NCI-H1417 treated with DMSO at 0.1 percent for 48 hours (cell line): ENCODE measurements at regions not wholly inside any gene's neighbourhood (a gene's known extent, or its start where the extent isn't known, plus 50 kb on each side); places are given as distances from the start of the nearest gene placed in this dataset.
"Not testable (repeated sequence)": the region's sequence is repeated elsewhere in the genome, so short reads cannot be mapped to it uniquely, and the experiment has no call there.

Experiments used
- DNase-seq: peaks from one replicate; lab custom pipeline; 2025; lab: John Stamatoyannopoulos, UW

- no peak for DNase-seq
These were observed 637.2 kb upstream of the CPEB2 start for GRCh38 chr4:14364953-14365536.

- DNase-seq: no peak
These were observed 633.9 kb upstream of the CPEB2 start for GRCh38 chr4:14368391-14368790.

- no peak for DNase-seq
These were observed 631.1 kb upstream of the CPEB2 start for GRCh38 chr4:14371131-14371530.

- DNase-seq: no peak
These were observed 626.5 kb upstream of the CPEB2 start for GRCh38 chr4:14375816-14376215.

- no peak for DNase-seq
These were observed 623.1 kb upstream of the CPEB2 start for GRCh38 chr4:14379183-14379582.

GRCh38 chr4:14383652-14384051 is 618.6 kb upstream of the CPEB2 start:
- no peak for DNase-seq

GRCh38 chr4:14384824-14385223 is 617.5 kb upstream of the CPEB2 start:
- DNase-seq: no peak

GRCh38 chr4:14386196-14386595 is 616.1 kb upstream of the CPEB2 start:
- no peak for DNase-seq

- DNase-seq: no peak
These were observed 614.6 kb upstream of the CPEB2 start for GRCh38 chr4:14387647-14388046.

GRCh38 chr4:14392378-14392777 is 609.9 kb upstream of the CPEB2 start:
- DNase-seq: no peak

- DNase-seq: no peak
These were observed 606.1 kb upstream of the CPEB2 start for GRCh38 chr4:14396183-14396582.

- no peak for DNase-seq
These were observed 602.4 kb upstream of the CPEB2 start for GRCh38 chr4:14399848-14400247.

- no peak for DNase-seq
These were observed 602.0 kb upstream of the CPEB2 start for GRCh38 chr4:14400307-14400706.

- no peak for DNase-seq
These were observed 599.1 kb upstream of the CPEB2 start for GRCh38 chr4:14403132-14403531.

- no peak for DNase-seq
These were observed 597.6 kb upstream of the CPEB2 start for GRCh38 chr4:14404730-14405129.

GRCh38 chr4:14410516-14410915 is 591.8 kb upstream of the CPEB2 start:
- peak; percentile 19 for DNase-seq

GRCh38 chr4:14415146-14415545 is 587.1 kb upstream of the CPEB2 start:
- no peak for DNase-seq

GRCh38 chr4:14419516-14419915 is 582.8 kb upstream of the CPEB2 start:
- DNase-seq: no peak

- not testable (repeated sequence) for DNase-seq
These were observed 576.0 kb upstream of the CPEB2 start for GRCh38 chr4:14426297-14426696.

GRCh38 chr4:14428125-14428524 is 574.2 kb upstream of the CPEB2 start:
- no peak for DNase-seq

GRCh38 chr4:14431155-14432134 is 570.8 kb upstream of the CPEB2 start:
- no peak for DNase-seq

- DNase-seq: no peak
These were observed 567.8 kb upstream of the CPEB2 start for GRCh38 chr4:14434483-14434882.

- no peak for DNase-seq
These were observed 567.4 kb upstream of the CPEB2 start for GRCh38 chr4:14434916-14435315.
